ENCODE measurements at regions not wholly inside any gene's neighbourhood (a gene's known extent, or its start where the extent isn't known, plus 50 kb on each side); places are given as distances from the start of the nearest gene placed in this dataset.
A peak's percentile ranks its signal among the peaks of the same experiment; 100 is the strongest.
"Not testable (repeated sequence)": the region's sequence is repeated elsewhere in the genome, so short reads cannot be mapped to it uniquely, and the experiment has no call there.

GRCh38 chr12:42030588-42030987, 114.1 kb downstream of the GXYLT1 start:
- no peak for DNase-seq

- DNase-seq = no peak
Observed at GRCh38 chr12:42027546-42027945, 117.1 kb downstream of the GXYLT1 start.

- DNase-seq = no peak
Observed at GRCh38 chr12:42024495-42024830, 120.2 kb downstream of the GXYLT1 start.

- peak; percentile 71 for DNase-seq
Observed at GRCh38 chr12:42023733-42024494, 120.8 kb downstream of the GXYLT1 start.

GRCh38 chr12:42021937-42022336, 122.7 kb downstream of the GXYLT1 start:
- not testable (repeated sequence) for DNase-seq

- peak; percentile 52 for DNase-seq
Observed at GRCh38 chr12:42021469-42021868, 123.2 kb downstream of the GXYLT1 start.

GRCh38 chr12:42020226-42020625, 124.4 kb downstream of the GXYLT1 start:
- DNase-seq = no peak

- no peak for DNase-seq
Observed at GRCh38 chr12:42019746-42020145, 124.9 kb downstream of the GXYLT1 start.

- DNase-seq = no peak
Observed at GRCh38 chr12:42017051-42017450, 127.6 kb downstream of the GXYLT1 start.

- no peak for DNase-seq
Observed at GRCh38 chr12:42015051-42015461, 129.6 kb downstream of the GXYLT1 start.

- not testable (repeated sequence) for DNase-seq
Observed at GRCh38 chr12:42012501-42012900, 132.2 kb downstream of the GXYLT1 start.

- no peak for DNase-seq
Observed at GRCh38 chr12:42010715-42011114, 134.0 kb downstream of the GXYLT1 start.

GRCh38 chr12:42010257-42010656, 134.4 kb downstream of the GXYLT1 start:
- DNase-seq = no peak

- DNase-seq = no peak
Observed at GRCh38 chr12:42008996-42009395, 135.7 kb downstream of the GXYLT1 start.

GRCh38 chr12:42003031-42003430, 141.6 kb downstream of the GXYLT1 start:
- no peak for DNase-seq

- no peak for DNase-seq
Observed at GRCh38 chr12:42002563-42002962, 142.1 kb downstream of the GXYLT1 start.

- DNase-seq = no peak
Observed at GRCh38 chr12:41998436-41998835, 146.2 kb downstream of the GXYLT1 start.

GRCh38 chr12:41993283-41993682, 151.4 kb downstream of the GXYLT1 start:
- DNase-seq = no peak

- DNase-seq = no peak
Observed at GRCh38 chr12:41992692-41993215, 151.9 kb downstream of the GXYLT1 start.

GRCh38 chr12:41992022-41992421, 152.7 kb downstream of the GXYLT1 start:
- DNase-seq = no peak

- no peak for DNase-seq
Observed at GRCh38 chr12:41988715-41989114, 156.0 kb downstream of the GXYLT1 start.

- DNase-seq = not testable (repeated sequence)
Observed at GRCh38 chr12:41986513-41986912, 158.2 kb downstream of the GXYLT1 start.

GRCh38 chr12:41983856-41984255, 160.8 kb downstream of the GXYLT1 start:
- DNase-seq = no peak

- no peak for DNase-seq
Observed at GRCh38 chr12:41983394-41983793, 161.3 kb downstream of the GXYLT1 start.

- no peak for DNase-seq
Observed at GRCh38 chr12:41981758-41982157, 162.9 kb downstream of the GXYLT1 start.
